Stimulated activated CD8-positive, alpha-beta memory T cell treated with anti-CD3 and anti-CD28 coated beads, Interleukin-7, amount 100 ng/mL, for 1 hour (primary cell): ENCODE measurements at regions not wholly inside any gene's neighbourhood (a gene's known extent, or its start where the extent isn't known, plus 50 kb on each side); places are given as distances from the start of the nearest gene placed in this dataset.

Source experiments
- DNase-seq, 2 donors: peaks; one replicate each; pipeline ENCODE4 v3.0.0-alpha.2; 2020; ENCODE audit warnings: low read depth in 2 of 2

- no peak for DNase-seq
Observed at GRCh38 chr2:220219371-220219770, 591.9 kb downstream of the SLC4A3 start.

- no peak for DNase-seq
Observed at GRCh38 chr2:220220009-220220408, 592.6 kb downstream of the SLC4A3 start.

GRCh38 chr2:220221992-220222391 lies 594.6 kb downstream of the SLC4A3 start:
- DNase-seq: no peak

- DNase-seq: no peak
Observed at GRCh38 chr2:220224691-220225543, 597.5 kb downstream of the SLC4A3 start.

- DNase-seq: no peak
Observed at GRCh38 chr2:220226076-220226475, 598.6 kb downstream of the SLC4A3 start.

GRCh38 chr2:220226546-220226945 lies 599.1 kb downstream of the SLC4A3 start:
- no peak for DNase-seq

- no peak for DNase-seq
Observed at GRCh38 chr2:220227266-220227920, 600.0 kb downstream of the SLC4A3 start.

- DNase-seq: no peak
Observed at GRCh38 chr2:220228310-220229006, 601.0 kb downstream of the SLC4A3 start.

- no peak for DNase-seq
Observed at GRCh38 chr2:220240641-220241040, 613.2 kb downstream of the SLC4A3 start.

- no peak for DNase-seq
Observed at GRCh38 chr2:220241423-220241822, 614.0 kb downstream of the SLC4A3 start.

GRCh38 chr2:220243571-220243970 lies 616.1 kb downstream of the SLC4A3 start:
- DNase-seq: no peak

- DNase-seq: no peak
Observed at GRCh38 chr2:220246386-220246785, 619.0 kb downstream of the SLC4A3 start.

GRCh38 chr2:220247588-220248350 lies 620.3 kb downstream of the SLC4A3 start:
- DNase-seq: no peak

GRCh38 chr2:220259662-220260061 lies 632.2 kb downstream of the SLC4A3 start:
- no peak for DNase-seq

- DNase-seq: no peak
Observed at GRCh38 chr2:220263300-220263699, 635.9 kb downstream of the SLC4A3 start.

GRCh38 chr2:220269367-220269766 lies 641.9 kb downstream of the SLC4A3 start:
- DNase-seq: no peak

GRCh38 chr2:220270481-220271070 lies 643.1 kb downstream of the SLC4A3 start:
- DNase-seq: no peak

GRCh38 chr2:220272656-220273055 lies 645.2 kb downstream of the SLC4A3 start:
- no peak for DNase-seq

GRCh38 chr2:220273082-220273481 lies 645.7 kb downstream of the SLC4A3 start:
- DNase-seq: no peak

- DNase-seq: no peak
Observed at GRCh38 chr2:220275454-220275853, 648.0 kb downstream of the SLC4A3 start.

GRCh38 chr2:220276741-220277444 lies 649.5 kb downstream of the SLC4A3 start:
- no peak for DNase-seq
